CD4-positive, alpha-beta T cell treated with Interleukin-15 for 1 hour (primary cell): ENCODE measurements at regions not wholly inside any gene's neighbourhood (a gene's known extent, or its start where the extent isn't known, plus 50 kb on each side); places are given as distances from the start of the nearest gene placed in this dataset.
"Not testable (repeated sequence)": the region's sequence is repeated elsewhere in the genome, so short reads cannot be mapped to it uniquely, and the experiment has no call there.

Experiments
- DNase-seq: peaks from one replicate; pipeline ENCODE4 v3.0.0-alpha.2; 2020

DNA sequence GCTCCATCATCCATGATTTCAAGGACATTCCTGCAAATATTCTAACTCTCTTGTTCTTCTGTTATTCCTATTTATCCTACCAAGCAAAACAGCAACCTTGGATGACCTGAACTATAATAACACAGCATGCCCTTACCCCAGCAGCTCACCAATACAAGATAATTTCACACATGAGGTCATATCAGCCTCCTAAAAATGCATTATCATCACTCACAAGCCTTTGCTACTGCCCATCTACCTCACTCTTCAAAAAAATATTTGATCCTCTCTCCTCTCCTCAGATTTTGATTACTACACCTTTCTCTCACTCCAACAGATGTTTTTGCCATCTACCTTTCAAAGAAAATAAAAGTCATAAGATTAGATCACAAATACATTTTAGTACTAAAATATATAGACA, 777.6 kb upstream of the NCAM2 start:
- DNase-seq: no peak

DNA sequence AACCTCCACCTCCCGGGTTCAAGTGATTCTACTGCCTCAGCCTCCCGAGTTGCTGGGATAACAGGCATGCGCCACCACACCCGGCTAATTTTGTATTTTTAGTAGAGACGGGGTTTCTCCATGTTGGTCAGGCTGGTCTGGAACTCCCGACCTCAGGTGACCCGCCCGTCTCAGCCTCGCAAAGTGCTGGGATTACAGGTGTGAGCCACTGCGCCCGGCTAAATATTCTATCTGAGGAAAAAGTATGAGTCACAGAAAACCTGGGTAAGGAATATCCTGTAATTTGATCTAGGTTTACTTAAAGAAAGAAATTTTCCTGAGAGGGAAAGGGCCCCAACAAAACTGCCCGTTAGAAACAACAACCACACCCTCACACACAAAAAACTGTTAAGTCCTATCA, 776.2 kb upstream of the NCAM2 start:
- DNase-seq: not testable (repeated sequence)

DNA sequence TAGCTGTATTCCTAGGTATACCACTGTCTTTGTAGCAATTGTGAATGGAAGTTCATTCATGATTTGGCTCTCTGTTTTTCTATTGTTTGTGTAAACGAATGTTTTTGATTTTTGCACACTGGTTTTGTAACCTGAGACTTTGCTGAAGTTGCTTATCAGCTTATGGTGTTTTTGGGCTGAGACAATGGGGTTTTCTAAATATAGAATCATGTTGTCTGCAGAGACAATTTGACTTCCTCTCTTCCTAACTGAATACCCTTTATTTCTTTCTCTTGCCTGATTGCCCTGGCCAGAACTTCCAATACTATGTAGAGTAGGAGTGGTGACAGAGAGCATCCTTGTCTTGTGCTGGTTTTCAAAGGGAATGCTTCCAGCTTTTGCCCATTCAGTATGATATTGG, 761.6 kb upstream of the NCAM2 start:
- not testable (repeated sequence) for DNase-seq

- no peak for DNase-seq
These were observed 748.8 kb upstream of the NCAM2 start for GRCh38 chr21:20249401-20249800.

- no peak for DNase-seq
These were observed 747.9 kb upstream of the NCAM2 start for GRCh38 chr21:20250337-20250736.

GRCh38 chr21:20253261-20253660, 744.9 kb upstream of the NCAM2 start:
- no peak for DNase-seq

- DNase-seq: no peak
These were observed 743.2 kb upstream of the NCAM2 start for GRCh38 chr21:20254964-20255363.

DNA sequence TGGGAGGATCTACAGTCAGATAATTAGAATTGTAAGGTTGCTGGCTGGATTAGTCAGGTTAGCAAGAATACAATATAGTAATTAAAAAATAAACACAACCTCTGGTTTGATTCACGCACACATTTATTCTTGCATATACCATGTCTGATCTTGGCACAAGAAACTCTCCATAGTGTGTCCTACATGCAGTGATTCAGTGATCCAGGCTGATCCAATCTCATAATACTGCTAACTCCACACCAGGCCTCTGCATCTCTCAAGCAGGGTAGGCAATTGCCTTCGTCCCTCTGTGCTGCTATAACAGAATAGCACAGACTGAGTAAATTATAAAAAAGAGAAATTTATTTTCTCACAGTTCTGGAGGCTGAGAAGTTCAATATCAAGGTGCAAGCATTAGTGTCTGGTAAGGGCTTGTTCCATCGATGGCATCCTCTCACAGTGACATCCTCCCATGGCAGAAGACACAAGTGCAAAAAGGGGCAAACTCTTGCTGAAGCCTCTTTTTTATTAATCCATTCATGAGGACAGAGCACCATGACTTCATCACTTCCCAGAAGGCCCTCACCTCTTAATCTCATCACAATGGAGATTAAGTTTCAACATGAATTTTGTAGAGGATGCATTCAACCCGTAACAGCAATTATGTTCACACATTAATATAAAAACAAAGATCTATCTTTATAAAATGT, 741.0 kb upstream of the NCAM2 start:
- no peak for DNase-seq

DNA sequence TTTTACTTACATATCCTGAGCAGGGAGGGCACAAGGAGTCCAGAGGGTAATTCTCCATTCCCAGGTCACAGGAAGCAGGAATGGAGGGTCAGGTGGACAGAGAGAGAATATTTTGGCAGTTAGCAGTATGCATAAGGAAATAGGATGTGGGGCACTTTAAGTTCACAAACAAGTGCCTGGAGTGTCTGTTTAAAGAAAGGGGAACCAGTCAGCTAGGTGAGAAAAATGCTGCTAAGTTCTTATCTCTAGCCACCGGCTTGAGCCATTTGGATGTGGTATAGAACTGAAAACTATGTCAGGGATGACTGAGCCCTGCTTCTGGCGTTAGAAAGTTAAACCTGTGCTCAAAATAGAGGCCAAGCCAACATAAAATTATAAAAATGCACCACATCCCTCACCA, 739.7 kb upstream of the NCAM2 start:
- DNase-seq: no peak

DNA sequence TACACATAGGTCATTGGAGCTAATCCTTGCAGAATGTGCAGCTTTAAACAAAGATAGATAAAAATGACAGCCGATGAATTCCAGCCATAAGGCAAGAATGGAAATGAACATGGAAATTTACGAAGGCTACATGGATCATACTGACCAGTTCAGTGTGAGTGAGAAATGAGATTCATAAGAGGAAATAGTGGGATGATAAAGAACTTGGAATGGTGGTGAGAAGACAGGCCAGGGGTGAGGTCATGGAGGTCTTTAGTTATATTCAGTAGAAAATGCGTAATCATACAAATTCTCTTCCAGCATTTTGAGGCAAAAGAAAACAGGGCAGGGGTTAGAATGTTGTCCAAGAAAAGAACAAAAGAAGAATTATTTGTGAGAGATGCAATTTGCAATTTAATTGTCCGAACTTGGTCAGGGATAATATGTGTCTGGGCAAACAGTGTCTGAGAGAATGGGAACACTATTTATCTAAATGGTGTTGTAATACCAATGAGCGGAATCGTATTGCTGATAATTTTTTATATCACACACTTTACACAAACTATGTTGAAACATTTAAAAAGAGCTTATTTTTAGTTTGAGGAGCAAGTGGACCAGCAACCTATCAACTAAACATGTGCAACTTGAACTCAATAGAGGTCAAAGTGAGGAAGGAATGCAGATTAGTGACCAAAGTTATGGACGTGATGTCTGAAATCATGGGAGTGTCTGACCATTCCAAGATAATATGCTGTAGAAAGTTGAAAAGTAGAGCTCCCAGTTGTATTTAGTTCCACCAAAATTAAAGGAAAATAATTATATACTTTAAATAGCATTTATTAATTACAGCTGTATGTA, 739.0 kb upstream of the NCAM2 start:
- DNase-seq: no peak

DNA sequence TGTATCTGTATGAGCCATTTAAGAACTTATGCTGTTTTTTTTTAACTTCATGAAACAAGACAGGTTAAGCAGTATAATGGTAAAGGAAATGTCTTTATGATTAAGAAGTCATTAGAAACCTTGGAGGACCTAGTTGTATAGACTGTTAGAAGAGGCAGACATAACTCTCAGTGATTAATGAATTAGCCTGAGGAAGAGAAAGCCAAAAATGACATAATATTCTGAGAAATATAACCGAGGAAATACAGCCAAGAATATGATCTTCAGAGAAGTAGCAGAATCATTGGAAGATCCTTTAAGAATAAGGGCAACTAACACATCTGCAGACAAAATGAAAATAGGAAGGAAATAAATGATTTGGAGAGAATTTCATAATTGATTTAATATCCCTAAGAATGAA, 738.1 kb upstream of the NCAM2 start:
- DNase-seq: no peak

DNA sequence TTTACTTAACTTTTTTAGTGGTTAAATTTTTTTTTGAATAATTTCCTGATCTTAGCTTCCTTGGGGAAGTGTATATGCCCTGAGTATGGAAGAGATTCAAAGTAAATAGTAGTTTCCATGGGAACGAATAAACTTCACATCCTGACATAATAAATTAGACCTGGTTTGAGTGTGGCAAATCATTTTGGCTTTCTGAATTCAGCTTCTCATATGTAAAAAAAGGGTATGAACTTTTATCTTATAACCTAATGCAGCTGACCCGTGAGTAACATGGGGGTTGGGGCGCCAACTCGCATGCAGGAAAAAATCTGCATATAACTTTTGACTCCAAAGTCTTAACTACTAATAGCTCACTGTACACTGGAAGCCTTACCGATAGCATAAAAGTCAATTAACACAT, 736.8 kb upstream of the NCAM2 start:
- DNase-seq: no peak

DNA sequence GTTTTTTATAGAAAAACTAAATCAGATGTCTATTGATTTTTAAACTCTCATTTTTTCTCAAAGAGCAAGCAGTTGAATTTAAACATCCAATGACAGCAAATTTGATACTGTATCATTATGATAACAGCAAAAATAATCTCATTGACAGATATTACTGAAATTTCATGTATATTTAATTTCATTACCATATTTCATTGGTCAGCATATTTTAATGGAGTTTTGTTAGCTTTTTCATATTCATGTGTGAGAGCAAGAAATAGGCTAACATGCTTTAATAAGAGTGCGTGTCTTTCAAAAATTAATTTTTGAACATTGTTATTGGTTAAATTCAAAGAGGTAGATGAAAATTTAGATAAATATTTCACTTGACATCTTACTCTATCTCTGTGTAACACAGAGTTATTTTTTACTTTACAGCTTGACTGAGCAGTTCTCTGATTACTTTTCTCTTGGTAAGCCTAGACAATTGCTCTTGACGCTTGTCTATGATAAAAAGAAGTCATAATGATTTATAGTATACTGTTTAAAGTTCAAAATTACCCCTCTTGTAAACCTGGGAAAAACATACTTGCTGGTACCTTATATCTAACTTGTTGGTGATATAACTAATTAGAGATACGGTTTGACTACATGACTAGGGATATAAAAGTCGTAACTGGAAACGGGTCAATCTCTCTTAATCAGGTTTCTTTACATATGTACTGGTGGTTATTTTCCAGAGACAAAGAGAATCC, 732.3 kb upstream of the NCAM2 start:
- no peak for DNase-seq

DNA sequence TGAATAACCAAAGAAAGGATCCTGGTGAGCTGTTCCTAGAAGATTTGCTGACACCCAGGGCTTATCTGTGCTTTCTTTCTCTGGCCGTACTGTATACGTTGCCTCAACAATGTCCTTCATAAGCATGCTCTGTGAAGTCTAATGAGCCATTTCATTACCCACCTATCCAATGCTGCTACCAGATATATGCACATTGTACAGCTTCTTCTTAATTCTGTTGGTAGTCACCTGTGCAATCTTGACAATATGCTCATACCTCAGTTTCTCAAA, 731.8 kb upstream of the NCAM2 start:
- DNase-seq: no peak

DNA sequence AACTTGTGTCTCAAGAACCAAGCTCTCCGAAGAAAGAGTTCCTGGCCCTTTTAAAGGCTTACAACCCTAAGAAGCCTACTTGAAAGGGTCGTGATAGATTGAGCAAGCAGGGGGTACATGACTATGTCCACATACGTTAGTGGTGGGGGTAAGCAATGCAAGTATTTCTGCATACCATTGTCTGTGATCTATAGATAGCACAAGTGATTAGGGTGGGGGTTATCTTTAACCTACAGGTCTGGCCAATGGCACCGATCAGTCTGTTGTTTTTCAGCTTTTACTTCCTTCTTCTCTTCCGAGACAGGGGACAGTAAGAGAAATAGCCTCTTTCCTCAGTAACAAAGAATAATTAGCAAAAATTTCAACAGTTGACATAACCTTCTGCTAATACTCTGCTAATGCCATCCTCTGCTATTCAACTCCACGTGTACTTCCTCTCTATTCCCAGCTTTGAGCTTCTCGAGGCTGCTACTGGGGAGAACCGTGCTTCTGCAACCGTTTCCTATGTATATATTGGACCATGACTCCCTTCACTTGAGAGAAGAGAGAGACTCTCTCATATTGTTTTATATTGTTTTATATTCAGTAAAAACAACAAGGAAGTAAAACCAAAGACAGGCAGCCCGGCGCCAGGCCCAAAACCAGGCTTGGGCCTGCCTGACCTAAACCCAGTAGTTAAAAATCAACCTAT, 727.7 kb upstream of the NCAM2 start:
- no peak for DNase-seq

GRCh38 chr21:20272791-20273362, 725.3 kb upstream of the NCAM2 start:
- DNase-seq: no peak

DNA sequence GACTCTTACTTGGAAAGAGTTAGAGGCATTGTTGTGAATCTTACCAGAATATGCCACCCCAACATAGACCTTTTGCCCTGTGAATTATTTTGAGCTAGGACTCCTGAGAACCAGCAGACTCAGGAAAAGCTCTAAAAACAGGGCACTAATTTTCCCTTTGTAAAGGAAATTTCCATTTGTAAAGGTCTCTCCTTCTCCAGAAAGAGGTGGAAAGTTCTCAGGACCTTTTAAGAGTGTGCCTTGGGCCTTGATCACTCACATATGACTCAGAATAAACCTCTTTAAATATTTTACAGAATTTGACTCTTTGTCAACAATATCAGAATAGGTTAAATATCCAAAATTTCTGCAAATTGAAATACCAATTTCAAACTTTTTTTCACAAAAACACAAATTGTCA, 721.8 kb upstream of the NCAM2 start:
- no peak for DNase-seq

GRCh38 chr21:20276954-20277353, 721.3 kb upstream of the NCAM2 start:
- DNase-seq: no peak

DNA sequence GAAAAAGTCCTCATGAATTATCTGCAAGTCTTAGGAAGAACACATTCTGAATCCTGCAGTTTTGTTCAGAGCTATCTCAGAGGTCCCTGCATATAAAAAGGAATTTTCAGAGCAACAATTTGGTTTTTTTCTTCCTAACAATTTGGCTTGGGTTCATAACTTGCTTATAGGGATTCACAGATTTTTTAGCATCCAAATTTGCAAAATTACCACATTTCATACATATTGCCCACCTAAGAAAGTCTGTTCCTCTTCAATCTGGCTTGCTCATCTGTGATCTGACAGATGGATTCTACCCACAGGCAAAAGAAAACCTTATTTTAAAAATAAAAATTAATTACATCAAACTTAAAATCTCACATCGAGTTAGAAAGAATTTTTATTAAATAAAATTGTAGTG, 714.4 kb upstream of the NCAM2 start:
- no peak for DNase-seq

DNA sequence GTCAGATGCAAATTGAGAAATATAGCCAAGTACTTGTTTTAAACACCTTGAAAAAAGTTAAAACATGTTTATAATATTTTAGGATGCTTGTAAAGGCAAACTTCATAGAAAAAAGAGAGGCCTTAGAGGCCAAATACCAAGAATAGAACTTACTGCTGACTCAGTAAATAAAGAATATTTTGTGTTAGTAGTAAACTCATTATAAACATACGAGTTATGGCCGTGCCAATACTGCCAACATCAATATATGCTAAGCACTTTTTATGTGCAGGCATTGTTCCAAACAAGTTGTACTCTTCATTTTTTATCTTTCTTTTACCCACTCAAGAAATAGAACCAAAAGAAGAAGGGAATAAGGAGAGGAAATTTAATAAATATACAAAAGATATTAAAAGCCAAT, 705.9 kb upstream of the NCAM2 start:
- DNase-seq: no peak

- DNase-seq: not testable (repeated sequence)
These were observed 705.4 kb upstream of the NCAM2 start for GRCh38 chr21:20292854-20293253.

DNA sequence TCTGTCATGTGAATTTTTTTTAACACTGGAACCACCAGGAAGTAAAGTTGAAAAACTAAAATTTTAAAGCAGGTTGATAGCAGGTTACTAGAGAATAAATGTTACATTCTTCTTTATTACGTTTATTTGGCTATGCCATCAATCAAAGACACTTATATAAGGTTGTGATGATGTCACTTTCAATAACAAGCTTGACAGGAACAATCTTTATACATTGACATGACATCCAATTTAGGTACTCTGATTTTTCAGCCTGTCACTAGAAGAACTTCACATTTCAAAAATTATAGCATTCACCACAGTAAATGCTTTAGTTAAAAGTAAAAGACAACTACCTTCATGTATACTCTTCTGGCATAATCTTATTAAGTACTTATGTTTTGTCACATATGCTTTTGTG, 696.8 kb upstream of the NCAM2 start:
- no peak for DNase-seq

DNA sequence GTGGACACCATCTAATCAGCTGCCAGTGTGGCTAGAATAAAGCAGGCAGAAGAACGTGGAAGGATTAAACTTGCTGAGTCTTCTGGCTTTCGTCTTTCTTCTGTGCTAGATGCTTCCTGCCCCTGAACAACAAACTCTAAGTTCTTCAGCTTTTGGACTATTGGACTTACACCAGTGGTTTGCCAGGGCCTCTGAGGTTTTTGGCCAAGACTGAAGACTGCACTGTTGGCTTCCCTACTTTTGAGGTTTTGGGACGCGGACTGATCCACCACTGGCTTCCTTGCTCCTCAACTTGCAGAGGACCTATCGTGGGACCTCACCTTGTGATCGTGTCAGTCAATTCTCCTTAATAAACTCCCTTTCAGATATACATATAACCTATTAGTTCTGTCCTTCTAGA, 696.1 kb upstream of the NCAM2 start:
- no peak for DNase-seq
